ENCODE measurements at regions not wholly inside any gene's neighbourhood (a gene's known extent, or its start where the extent isn't known, plus 50 kb on each side); places are given as distances from the start of the nearest gene placed in this dataset.
"Not testable (repeated sequence)": the region's sequence is repeated elsewhere in the genome, so short reads cannot be mapped to it uniquely, and the experiment has no call there.

- ATAC-seq (no peak), DNase-seq (ENCODE audit: missing footprints) (no peak)
- intact Hi-C loops (cut with DNase I) = no loop called here
Measured at GRCh38 chr5:29208024-29208423, 1985.5 kb upstream of the CDH6 start.

- no peak for ATAC-seq
- intact Hi-C loops (cut with DNase I) = no loop called here
- no peak for DNase-seq (ENCODE audit: missing footprints)
Measured at GRCh38 chr5:29203049-29203448, 1990.4 kb upstream of the CDH6 start.

GRCh38 chr5:29197631-29198454, 1995.6 kb upstream of the CDH6 start:
- no peak for ATAC-seq
- no peak for DNase-seq (ENCODE audit: missing footprints)
- intact Hi-C loops (cut with DNase I) = no loop called here

- no peak for DNase-seq (ENCODE audit: missing footprints)
- no peak for ATAC-seq
- intact Hi-C loops (cut with DNase I) = no loop called here
Measured at GRCh38 chr5:29193972-29194371, 1999.5 kb upstream of the CDH6 start.

- intact Hi-C loops (cut with DNase I); DNase-seq (ENCODE audit: missing footprints); ATAC-seq: not testable (repeated sequence)
Measured at GRCh38 chr5:29191269-29192048, 2002.0 kb upstream of the CDH6 start.

GRCh38 chr5:29190398-29190797, 2003.1 kb upstream of the CDH6 start:
- intact Hi-C loops (cut with DNase I); DNase-seq (ENCODE audit: missing footprints); ATAC-seq: not testable (repeated sequence)

GRCh38 chr5:29186380-29186779, 2007.1 kb upstream of the CDH6 start:
- ATAC-seq; intact Hi-C loops (cut with DNase I); DNase-seq (ENCODE audit: missing footprints): not testable (repeated sequence)

GRCh38 chr5:29185558-29185957, 2007.9 kb upstream of the CDH6 start:
- ATAC-seq (no peak), DNase-seq (ENCODE audit: missing footprints) (no peak)
- intact Hi-C loops (cut with DNase I) = no loop called here

- no peak for ATAC-seq
- DNase-seq (ENCODE audit: missing footprints) = no peak
- intact Hi-C loops (cut with DNase I) = no loop called here
Measured at GRCh38 chr5:29175774-29176173, 2017.7 kb upstream of the CDH6 start.

- no peak for DNase-seq (ENCODE audit: missing footprints)
- no peak for ATAC-seq
- intact Hi-C loops (cut with DNase I) = no loop called here
Measured at GRCh38 chr5:29170599-29170998, 2022.9 kb upstream of the CDH6 start.

- intact Hi-C loops (cut with DNase I) = no loop called here
- no peak for DNase-seq (ENCODE audit: missing footprints)
- ATAC-seq = no peak
Measured at GRCh38 chr5:29169886-29170285, 2023.6 kb upstream of the CDH6 start.

GRCh38 chr5:29162297-29162696, 2031.2 kb upstream of the CDH6 start:
- ATAC-seq (no peak), DNase-seq (ENCODE audit: missing footprints) (no peak)
- intact Hi-C loops (cut with DNase I) = no loop called here

GRCh38 chr5:29161399-29162291, 2031.8 kb upstream of the CDH6 start:
- DNase-seq (ENCODE audit: missing footprints) (no peak), ATAC-seq (no peak)
- intact Hi-C loops (cut with DNase I) = no loop called here

GRCh38 chr5:29157975-29158374, 2035.5 kb upstream of the CDH6 start:
- DNase-seq (ENCODE audit: missing footprints) (no peak), ATAC-seq (no peak)
- intact Hi-C loops (cut with DNase I) = no loop called here

- DNase-seq (ENCODE audit: missing footprints) (no peak), ATAC-seq (no peak)
- intact Hi-C loops (cut with DNase I) = no loop called here
Measured at GRCh38 chr5:29150840-29151239, 2042.6 kb upstream of the CDH6 start.

- no peak for ATAC-seq
- intact Hi-C loops (cut with DNase I) = no loop called here
- no peak for DNase-seq (ENCODE audit: missing footprints)
Measured at GRCh38 chr5:29148581-29148980, 2044.9 kb upstream of the CDH6 start.

- intact Hi-C loops (cut with DNase I) = no loop called here
- no peak for DNase-seq (ENCODE audit: missing footprints)
Measured at GRCh38 chr5:29148073-29148472, 2045.4 kb upstream of the CDH6 start.

GRCh38 chr5:29143266-29143665, 2050.2 kb upstream of the CDH6 start:
- DNase-seq (ENCODE audit: missing footprints) = no peak
- intact Hi-C loops (cut with DNase I) = no loop called here
- no peak for ATAC-seq

More at GRCh38 chr5:29148073-29148472, 2045.4 kb upstream of the CDH6 start:
- no peak for ATAC-seq

GRCh38 chr5:29134418-29134817, 2059.1 kb upstream of the CDH6 start:
- DNase-seq (ENCODE audit: missing footprints) (no peak), ATAC-seq (no peak)
- intact Hi-C loops (cut with DNase I) = no loop called here

Data from Right ventricle myocardium inferior (tissue), 1 donor.